GM12865 (cell line): ENCODE measurements at regions not wholly inside any gene's neighbourhood (a gene's known extent, or its start where the extent isn't known, plus 50 kb on each side); places are given as distances from the start of the nearest gene placed in this dataset.

Experiments
- DNase-seq: peaks from one replicate; pipeline ENCODE4 v3.0.0; 2010; ENCODE audit warnings: low read depth
- H3K4me3 ChIP-seq: 2 replicates; pipeline ENCODE4 v1.5.1; 2011; ENCODE audit warnings: mild to moderate bottlenecking, low read depth, low read length, control low read depth
- TF ChIP-seq, protein P1 (sequence below): IDR thresholded peaks from 2 replicates; pipeline ENCODE4 v1.5.1; 2011; ENCODE audit warnings: low read length, control low read depth, low read depth, inconsistent platforms; ENCODE audit not compliant: insufficient read depth; ENCODE audit errors: missing control alignments

DNA sequence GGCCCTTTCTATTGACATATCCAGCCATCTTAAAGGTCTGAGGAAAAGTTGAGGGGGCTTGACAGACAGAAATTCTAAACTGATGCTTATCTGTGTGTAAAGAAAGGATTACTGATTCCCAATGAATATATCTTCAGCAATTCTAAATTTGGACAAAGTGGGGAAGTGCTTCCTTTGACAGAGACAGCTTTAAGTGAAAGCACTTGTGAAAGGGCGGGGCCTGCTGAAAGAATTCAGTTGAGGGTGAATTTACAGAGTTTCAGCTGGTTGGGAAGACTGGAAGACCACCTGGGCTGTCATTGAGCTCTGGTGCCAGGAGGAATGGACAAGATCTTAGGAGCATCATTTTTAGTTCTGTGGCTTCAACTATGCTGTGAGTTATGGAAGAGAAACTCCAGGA is 412.5 kb upstream of the OR4E1 start:
- TF ChIP-seq, protein P1, sequence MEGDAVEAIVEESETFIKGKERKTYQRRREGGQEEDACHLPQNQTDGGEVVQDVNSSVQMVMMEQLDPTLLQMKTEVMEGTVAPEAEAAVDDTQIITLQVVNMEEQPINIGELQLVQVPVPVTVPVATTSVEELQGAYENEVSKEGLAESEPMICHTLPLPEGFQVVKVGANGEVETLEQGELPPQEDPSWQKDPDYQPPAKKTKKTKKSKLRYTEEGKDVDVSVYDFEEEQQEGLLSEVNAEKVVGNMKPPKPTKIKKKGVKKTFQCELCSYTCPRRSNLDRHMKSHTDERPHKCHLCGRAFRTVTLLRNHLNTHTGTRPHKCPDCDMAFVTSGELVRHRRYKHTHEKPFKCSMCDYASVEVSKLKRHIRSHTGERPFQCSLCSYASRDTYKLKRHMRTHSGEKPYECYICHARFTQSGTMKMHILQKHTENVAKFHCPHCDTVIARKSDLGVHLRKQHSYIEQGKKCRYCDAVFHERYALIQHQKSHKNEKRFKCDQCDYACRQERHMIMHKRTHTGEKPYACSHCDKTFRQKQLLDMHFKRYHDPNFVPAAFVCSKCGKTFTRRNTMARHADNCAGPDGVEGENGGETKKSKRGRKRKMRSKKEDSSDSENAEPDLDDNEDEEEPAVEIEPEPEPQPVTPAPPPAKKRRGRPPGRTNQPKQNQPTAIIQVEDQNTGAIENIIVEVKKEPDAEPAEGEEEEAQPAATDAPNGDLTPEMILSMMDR: no peak
- H3K4me3 ChIP-seq: no peak overlapping the region
- DNase-seq: no peak

GRCh38 chr14:22084393-22085281 is 411.0 kb upstream of the OR4E1 start:
- DNase-seq: peak; percentile 72
- TF ChIP-seq, protein P1: peak; percentile 69
- H3K4me3 ChIP-seq: no peak overlapping the region

DNA sequence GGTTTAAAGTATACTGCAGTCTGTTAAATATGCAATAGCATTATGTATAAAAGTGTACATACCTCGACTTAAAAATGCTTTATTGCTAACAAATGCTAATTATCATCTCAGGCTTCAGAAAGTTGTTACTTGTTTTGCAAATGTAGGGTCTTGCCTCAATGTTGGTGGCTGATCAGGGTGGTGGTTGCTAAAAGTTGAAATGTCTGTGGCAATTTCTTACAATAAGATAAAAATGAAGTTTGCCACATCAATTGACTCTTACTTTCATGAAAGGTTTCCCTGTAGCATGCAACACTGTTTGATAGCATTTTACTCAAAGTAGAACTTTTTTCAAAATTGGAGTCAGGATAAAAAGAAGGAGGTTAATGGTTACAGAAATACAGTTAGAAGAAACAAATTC is 407.7 kb upstream of the OR4E1 start:
- H3K4me3 ChIP-seq: no peak overlapping the region
- DNase-seq: no peak
- TF ChIP-seq, protein P1: no peak

DNA sequence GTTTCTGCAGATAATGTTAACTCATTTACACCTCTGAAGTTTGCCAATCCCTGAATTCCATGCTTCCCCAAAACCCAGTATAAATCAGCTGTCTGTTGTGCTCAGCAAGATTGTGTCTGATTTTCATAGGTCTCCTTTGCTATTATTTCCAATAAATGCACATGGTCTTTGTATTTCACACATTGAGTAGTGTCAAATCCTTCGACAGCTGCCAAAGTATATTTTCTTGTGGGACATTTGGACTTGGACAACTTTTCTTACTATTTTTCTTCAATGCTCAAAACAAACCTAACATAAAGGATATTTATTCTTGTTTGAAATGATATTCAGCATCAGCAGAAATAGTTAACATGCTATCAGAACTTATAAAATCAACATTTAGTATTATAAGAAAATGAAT is 406.1 kb upstream of the OR4E1 start:
- no peak overlapping the region for H3K4me3 ChIP-seq
- DNase-seq: no peak
- TF ChIP-seq, protein P1: no peak

GRCh38 chr14:22073801-22074200 is 400.2 kb upstream of the OR4E1 start:
- TF ChIP-seq, protein P1: no peak
- H3K4me3 ChIP-seq: no peak overlapping the region
- DNase-seq: no peak

DNA sequence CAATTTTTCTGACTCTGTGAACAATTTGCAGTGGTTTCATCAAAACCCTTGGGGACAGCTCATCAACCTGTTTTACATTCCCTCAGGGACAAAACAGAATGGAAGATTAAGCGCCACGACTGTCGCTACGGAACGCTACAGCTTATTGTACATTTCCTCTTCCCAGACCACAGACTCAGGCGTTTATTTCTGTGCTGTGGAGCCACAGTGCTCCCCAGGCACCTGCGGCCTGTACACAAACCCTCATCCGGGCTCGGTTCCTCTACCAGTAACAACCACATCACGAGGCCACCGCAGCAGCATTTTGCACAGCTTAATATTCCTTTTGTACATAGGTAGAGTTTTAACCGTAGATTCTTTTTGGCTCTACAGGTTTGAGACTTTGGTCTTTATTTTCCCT is 397.4 kb upstream of the OR4E1 start:
- peak; percentile 73 for DNase-seq
- H3K4me3 ChIP-seq: no peak overlapping the region
- TF ChIP-seq, protein P1: no peak
